ENCODE measurements at regions not wholly inside any gene's neighbourhood (a gene's known extent, or its start where the extent isn't known, plus 50 kb on each side); places are given as distances from the start of the nearest gene placed in this dataset.
"Not testable (repeated sequence)": the region's sequence is repeated elsewhere in the genome, so short reads cannot be mapped to it uniquely, and the experiment has no call there.

- no peak for DNase-seq (ENCODE audit: low read depth)
- H3K4me3 ChIP-seq (ENCODE audit: low read depth, low read length) = no peak overlapping the region
Observed at GRCh38 chr2:216752855-216753505, 57.6 kb upstream of the IGFBP5 start.

GRCh38 chr2:216750750-216751149, 55.4 kb upstream of the IGFBP5 start:
- H3K4me3 ChIP-seq (ENCODE audit: low read depth, low read length); DNase-seq (ENCODE audit: low read depth): not testable (repeated sequence)

- H3K4me3 ChIP-seq (ENCODE audit: low read depth, low read length); DNase-seq (ENCODE audit: low read depth): not testable (repeated sequence)
Observed at GRCh38 chr2:216746268-216746667, 50.9 kb upstream of the IGFBP5 start.

GRCh38 chr2:216745453-216745852, 50.1 kb upstream of the IGFBP5 start:
- no peak for DNase-seq (ENCODE audit: low read depth)
- H3K4me3 ChIP-seq (ENCODE audit: low read depth, low read length) = no peak overlapping the region
